Stimulated activated CD8-positive, alpha-beta memory T cell treated with anti-CD3 and anti-CD28 coated beads, Interleukin-4, amount 100 ng/mL, for 1 hour (primary cell): ENCODE measurements at regions not wholly inside any gene's neighbourhood (a gene's known extent, or its start where the extent isn't known, plus 50 kb on each side); places are given as distances from the start of the nearest gene placed in this dataset.
"Not testable (repeated sequence)": the region's sequence is repeated elsewhere in the genome, so short reads cannot be mapped to it uniquely, and the experiment has no call there.

Source experiments
- DNase-seq, 2 donors: peaks; one replicate each; pipeline ENCODE4 v3.0.0-alpha.2; 2020; ENCODE audit warnings: low read depth in 2 of 2, low spot score in 1 of 2

DNA sequence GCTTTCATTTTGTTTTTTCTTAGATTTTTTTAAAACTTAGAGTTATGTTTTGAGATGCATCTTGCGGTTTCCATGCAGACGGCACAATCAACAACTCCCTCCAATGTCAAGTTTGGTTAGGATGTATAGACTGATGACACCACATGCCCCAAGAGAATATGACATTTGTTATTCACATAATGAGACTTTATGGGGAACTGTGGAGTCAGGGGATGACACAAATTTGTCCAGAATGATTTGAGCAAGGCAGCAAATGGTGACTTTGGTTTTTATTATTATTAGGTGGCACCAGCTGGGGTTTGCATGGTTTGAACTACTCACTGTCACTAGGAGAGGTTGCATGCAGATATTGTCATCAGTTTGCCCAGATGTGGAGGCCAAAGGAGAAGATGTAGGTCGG lies 461.8 kb upstream of the PRKX start:
- no peak for DNase-seq

DNA sequence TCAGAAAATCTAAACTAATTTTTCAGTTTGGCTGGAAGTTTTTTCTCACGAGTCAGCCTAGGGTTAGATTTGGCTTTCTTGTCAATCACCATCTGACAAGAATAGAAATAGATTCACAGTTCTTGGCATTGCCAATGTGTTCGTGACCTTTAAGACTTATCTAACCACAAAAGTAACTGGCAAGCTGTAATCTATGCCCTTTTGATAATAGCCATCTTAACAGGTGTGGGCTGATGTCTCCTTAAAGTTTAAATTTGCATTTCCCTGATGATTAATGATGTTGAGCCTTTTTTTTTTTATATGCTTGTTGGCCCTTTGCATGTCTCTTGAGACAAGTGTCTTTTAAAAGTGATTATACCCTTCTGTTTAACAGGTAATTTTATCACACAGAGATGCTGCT lies 460.3 kb upstream of the PRKX start:
- no peak for DNase-seq

DNA sequence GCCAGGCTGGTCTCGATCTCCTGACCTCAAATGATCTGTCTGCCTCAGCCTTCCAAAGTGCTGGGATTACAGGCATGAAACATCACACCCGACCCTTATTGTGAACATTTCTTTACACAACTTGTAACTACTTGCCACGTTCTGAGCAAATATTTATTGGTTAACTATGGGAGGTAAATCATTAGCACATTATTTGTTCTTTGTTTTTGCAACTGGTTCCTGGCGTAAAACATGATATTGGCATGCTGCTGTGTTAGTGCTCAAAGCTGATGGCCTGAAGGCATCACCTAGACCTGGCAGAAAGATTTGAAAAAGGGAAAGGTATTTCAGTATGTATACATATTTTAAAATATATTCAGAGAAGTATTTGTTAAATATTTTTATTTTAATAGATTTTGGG lies 438.3 kb upstream of the PRKX start:
- DNase-seq, result no peak

DNA sequence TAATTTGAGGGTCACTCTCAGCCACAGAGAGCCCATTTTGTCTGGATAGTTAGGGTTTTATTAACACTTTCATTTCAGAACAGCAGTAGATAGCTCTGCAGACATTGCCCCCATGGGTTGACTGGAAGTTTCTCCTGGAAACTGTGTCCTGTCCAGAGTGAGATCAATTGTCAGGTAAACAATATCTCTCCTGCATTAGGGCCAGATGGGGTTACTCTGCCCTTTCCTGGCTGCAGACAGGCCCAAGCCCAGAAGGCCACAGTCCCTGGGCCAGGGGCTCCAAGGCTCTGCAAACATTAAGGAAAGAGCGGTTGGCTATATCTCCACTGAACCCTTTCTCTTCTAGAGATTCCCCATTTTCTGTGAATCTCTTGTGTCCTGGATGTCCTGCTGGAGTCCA lies 436.8 kb upstream of the PRKX start:
- no peak for DNase-seq

DNA sequence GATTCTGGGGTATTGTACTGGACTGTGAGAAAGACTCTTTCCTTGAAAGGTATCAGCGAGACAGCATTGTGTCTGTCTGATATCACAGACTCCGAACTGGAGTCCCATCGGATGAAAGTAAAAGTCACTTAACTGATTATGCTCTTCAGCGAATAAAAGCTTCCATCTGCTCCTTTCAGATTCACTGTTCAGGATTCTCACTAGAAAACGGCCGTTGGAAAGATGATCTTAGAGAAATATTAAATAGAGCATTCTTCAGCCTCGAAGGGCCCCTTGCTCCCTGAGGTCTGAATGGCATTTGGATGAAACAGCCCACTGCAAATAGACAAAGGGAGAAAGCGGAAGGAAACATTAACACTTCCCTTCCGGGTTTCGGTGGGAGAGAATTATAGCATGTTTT lies 416.2 kb upstream of the PRKX start:
- DNase-seq, result no peak

DNA sequence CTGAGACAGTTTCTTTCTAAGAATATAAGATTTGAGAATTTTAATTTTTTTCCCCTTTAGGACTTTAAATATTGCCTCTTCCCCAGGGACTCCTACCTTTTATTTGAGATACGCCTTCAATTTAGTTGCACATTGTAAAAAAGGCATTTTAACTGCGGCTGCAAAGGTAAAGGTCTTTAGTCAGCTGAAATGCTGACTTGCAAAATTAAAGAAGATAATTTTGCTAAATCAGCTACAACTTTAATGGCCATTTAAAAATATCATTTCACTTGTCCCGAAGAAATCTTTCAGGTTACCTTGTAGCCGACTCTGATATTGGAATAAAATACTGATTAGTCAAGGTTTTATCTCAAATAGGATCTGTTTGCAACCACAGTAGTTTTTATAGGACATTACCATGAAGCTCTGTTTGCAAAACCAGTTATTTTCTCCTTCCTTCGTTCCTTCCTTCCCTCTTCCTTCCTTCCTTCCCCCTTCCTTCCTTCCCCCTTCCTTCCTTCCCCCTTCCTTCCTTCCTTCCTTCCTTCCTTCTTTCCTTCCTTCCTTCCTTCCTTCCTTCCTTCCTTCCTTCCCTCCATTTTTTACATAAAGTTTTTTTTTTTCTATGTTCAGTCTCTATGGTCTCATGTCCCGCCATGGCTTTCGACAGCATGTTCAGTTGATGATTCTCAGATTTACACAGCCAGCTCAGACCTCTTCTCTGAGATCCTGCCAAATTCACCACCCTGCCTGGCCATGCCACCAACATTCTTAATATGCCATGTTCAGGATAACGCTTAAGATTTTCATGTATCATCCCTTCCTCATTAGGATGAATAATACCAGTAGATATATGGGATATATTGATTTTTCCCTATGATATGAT lies 405.4 kb upstream of the PRKX start:
- DNase-seq, result no peak

DNA sequence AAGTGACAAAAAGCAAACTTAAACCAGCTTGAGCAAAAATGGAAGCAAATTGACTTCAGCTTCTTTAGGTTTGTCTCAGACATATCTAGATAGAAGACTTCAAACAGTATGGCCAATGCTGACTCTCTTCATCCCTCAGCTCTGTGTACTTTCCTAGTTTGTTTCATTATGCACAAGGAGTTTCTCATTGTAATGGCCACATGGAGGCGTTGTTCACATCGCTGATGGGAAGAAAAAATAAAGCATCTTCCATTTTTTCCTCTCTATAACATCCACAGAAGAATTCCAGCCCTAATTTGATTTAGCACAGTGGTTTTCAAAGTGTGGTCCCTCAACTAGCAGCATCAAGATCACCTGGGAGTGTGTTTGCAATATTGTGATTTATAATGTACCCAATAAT lies 397.5 kb upstream of the PRKX start:
- no peak for DNase-seq

DNA sequence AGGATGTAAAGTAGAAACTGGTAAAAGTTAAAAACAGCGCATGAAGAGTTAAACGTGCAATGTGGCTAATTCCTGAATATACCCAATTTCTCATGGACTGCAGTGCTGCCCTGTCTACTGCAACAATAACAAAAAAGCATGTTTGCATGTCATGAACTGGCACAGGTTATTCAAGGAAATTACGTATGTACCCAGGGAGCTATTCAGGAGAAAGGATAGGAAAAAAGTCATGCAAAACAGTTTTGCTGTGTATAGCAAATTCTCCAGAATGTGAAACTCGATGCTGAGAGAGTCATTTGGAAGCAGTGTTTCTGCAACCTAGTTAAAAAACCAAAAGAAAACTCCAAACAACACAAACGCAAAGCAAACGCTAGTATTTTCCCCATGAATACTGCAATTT lies 381.5 kb upstream of the PRKX start:
- no peak for DNase-seq

DNA sequence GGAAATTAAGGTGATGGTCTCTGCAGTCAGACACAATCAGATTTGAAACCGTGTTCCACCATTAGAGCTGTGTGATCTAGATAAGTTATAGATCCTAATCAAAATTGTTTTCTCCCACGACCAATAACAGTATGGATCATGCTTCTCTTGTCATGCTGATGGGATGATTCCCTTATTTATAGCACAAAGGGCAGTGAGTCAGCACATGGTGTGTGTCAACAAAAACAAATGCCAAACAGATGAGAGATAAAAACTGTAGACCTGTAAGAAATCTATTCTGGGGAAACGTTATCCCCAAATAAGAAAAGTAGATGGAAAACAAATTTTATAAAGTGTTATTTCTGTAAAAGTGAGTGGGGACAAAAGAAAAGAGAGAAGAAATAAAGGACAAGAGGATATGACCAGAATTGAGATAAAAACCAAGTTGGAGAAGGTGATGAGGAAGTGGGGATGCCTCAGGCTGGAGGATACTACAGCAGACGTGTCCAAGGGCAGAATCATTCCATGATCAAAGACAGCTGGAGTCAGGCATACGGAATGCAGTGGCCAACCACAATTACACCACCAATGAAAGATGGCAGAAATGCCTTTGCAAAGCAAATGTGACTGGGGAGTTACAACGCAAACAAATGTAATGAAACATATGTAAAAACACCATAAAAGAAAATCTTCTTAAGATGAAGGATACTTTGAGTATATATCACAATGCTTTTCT lies 377.8 kb upstream of the PRKX start:
- no peak for DNase-seq

DNA sequence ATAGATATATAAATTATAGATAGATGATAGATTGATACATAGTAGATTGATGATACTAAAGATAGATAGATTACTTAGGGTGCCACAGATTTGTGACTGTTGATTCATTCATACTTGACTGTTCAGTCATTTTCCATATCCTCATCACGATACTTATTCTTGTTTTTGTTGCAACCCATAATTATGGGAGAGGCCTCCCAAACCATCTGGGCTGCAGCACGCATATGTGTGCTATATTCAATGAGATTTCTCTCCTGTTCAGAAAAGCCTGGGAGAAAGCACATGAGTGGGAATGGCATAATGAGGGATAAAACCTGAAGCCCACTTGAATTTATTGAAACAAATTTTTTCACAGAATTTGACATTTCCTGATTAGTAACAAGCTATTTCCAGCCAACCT lies 346.4 kb upstream of the PRKX start:
- no peak for DNase-seq

DNA sequence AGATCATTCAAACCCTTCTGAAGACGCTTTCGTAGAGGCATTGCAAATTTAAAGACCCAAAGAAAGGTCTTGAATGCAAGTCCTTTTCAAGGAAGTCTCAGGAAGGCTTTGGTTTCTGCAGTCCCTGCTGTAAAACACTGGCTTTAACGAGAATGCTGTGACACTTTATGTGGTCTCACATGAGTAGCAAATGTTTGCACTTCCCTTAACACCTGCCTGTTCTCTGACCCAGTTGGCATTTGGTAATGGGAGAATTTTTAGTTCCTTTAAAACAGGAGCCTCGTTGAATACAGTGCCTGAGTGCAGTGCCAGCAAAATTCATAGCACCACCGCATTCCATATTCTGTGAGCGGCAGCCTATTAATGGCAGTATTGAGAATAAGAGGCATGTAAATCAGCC lies 330.5 kb upstream of the PRKX start:
- no peak for DNase-seq

DNA sequence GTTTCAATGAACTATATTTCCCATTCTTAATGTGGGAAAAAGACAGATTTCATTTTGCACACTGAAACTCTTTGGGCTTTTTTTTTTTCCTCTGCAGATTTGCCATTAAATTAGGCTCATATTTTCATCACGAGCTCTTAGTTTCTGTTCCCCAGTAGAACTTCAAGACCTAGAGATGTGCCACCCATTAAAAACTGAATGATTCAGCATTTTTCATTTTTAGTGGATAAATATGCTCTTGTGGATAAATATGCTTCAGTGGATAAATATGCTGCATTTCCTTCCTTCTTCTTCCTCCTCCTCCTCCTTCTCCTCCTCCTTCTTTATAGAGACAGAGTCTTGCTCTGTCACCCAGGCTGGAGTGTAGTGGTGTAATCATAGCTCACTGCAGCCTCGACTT lies 322.4 kb upstream of the PRKX start:
- DNase-seq, result no peak

DNA sequence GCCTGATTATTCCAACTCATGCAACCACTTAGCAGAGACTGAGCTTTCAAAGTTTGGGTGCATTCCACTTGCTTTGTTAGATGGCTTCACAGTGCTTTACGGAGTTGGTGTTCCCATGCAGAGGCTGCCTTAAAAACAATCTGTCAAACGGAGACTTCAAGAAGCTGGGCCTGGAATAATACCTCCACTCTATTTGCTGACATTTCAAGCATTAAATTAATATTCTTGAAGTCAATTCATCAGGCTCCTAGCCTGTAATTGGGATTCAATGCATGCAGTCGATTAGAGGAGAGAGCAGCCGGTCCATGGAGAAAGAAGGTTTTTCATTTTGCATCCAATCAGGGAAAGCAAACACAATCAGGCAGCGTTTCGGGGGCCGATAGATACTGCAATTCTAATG lies 314.7 kb upstream of the PRKX start:
- DNase-seq, result no peak

DNA sequence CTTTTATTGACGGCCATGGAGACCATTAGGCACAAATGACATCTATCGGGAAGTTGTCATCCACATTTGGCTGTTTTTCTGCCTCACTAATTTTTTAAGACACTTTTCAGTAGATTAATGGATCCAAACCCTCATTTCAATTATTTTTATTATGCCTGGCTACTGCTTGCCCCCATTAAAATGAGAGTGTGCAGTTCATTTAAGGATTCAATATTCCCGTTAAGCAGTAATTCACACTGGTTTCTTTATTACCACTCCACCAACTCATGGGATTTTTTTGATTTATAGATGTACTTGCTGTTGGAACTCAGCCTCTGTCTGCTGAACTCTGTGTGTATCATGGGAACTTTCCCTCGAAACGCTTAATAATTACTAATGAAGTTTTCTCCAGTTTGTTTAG lies 291.8 kb upstream of the PRKX start:
- no peak for DNase-seq

DNA sequence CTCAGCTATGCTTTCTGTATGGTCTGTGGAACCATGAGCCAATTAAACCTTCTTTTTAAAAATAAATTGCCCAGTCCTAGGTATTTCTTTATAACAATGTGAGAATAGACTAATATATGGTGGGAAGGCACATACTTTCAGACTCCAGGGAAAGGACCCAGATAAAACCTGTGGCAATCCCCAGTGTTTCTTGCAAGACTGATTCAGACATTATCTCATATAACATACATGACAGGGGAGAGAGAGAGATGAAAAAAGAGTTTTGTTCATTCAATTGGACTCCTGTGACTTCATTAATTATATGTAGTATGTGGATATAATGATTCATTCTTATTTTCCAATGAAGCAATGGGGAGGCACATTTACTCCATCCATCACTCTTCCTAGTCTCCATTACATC lies 291.4 kb upstream of the PRKX start:
- DNase-seq, result no peak

DNA sequence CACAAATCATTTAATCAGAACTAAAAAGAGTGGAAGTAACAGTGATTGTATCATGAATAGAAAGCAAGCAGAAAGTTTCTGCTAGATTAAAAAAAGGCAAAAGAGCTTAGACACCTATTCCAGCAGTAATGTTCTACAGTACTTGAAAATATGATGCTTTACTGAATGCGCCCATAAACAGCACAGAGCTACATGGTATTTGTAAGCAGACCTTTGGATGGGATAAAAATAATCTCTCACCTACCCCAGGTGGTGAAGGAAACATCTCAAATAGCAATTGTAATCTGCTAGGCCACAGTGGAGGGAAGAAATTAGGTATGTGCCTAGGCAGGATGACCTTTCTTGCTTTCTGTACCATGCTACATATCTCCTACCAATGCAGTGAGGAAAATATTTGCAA lies 280.9 kb upstream of the PRKX start:
- no peak for DNase-seq

DNA sequence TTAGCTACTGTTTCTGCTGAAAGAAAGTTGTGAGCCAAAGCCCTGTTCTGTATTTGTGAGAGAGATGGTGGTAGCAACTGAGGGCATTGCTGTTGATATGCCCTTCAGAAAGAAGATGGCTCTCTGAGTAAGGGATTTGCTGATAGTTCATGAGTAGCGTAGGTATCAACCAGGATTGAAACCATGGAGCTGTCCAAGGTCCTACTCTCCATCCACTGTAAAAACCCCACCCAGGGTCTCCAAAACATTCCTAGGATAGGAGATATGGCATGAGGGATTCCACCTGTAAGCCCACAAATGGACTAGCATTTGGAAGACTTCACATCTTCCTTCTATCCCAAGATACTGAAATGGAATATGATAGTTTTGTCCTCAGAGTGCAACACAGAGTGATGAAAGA lies 277.1 kb upstream of the PRKX start:
- DNase-seq, result no peak

DNA sequence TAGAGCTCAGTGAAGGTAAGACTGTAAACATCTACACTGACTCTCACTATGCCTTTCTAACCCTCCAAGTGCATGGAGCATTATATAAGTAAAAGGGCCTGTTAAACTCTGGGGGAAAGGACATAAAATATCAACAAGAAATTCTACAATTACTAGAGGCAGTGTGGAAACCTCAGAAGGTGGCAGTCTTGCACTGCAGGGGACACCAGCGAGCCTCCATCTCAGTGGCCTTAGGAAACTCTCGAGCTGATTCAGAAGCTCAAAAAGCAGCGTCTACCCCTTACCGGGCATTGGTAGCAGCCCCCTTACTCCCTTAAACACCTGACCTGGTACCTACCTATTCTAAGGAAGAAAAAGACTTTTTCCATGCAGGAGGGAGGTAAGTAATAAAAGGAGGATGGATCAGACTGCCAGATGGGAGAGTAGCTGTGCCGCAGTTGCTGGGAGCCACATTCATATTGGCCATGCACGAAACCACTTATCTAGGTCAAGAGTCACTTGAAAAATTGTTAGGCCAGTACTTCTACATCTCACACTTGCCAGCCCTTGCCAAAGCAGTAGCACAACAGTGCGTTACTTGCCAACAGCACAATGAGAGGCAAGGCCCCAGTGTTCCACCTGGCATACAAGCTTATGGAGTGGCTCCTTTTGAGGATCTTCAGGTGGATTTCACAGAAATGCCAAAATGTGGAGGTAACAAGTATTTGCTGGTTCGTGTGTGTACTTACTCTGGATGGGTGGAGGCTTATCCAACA lies 258.8 kb upstream of the PRKX start:
- not testable (repeated sequence) for DNase-seq

DNA sequence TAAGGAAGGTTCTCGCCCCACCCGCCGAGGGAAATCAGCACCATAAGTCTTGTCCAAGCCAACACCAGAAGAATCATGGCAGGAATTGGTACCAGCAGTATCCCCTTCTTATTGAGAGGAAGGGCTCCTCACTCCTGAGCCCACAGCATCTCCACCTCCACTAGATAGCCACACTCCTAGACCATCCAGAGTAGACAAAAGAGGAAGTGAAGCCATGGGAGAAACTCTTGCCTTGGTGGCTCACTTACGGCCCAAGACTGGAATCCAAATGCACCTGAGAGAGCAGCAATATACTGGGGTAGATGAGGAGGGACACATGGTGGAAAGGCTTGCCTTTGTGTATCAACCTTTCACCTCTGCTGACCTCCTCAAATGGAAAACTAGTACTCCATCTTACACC lies 255.3 kb upstream of the PRKX start:
- DNase-seq, result no peak

DNA sequence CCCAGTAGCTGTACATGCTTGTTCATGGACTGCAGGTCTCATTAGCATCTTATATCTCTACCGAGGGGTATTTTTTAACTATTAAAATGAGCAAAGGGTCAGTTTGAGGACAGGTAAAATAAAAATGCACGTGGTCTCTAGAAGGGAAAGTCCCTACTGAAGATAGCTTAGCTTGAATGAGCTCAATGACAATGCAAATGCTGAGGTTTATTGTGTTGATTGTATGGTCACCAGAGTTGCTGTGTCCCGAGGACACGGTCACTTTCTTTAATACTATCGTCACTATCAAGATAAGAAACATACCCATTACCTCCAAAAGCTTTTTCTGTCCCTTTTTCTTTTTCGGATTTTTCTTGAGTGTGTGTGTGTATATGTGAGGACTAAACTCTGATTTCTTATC lies 250.5 kb upstream of the PRKX start:
- DNase-seq, result no peak

DNA sequence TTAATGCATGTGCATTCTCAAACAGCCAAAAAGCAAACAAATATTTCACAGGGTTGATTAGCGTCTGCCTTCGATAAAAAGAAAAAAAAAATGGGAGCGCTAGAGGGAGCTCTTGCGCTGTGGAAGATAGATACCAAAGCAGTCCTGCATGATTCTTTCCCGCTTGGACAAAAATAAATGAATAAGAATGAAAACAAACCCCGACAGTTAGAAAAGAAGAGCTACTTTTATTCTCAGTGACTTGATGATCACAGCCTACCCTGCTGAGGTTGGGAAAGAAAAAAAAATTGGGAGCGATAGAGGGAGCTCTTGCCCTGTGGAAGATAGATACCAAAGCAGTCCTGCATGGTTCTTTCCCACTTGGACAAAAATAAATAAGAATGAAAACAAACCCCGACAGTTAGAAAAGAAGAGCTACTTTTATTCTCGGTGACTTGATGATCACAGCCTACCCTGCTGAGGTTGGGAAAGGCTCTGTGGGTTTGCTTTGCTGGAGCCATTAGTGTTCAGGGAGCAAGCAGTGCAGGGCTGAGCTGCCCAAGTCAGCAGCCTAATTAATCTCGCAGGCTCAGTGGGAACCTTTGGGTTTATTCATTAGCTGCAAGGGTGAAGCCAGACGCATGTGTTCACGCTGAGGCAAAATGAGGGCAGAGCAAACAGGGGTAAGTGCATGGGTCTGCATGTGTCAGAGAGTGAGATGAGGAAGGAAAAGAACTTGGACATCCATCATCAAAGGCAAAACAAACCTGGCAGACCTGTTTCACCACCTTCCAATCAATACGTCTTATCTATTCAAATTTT lies 249.3 kb upstream of the PRKX start:
- no peak for DNase-seq
